ENCODE measurements at regions not wholly inside any gene's neighbourhood (a gene's known extent, or its start where the extent isn't known, plus 50 kb on each side); places are given as distances from the start of the nearest gene placed in this dataset.

GRCh38 chr5:54739371-54739770 is 221.8 kb downstream of the SNX18 start:
- DNase-seq: no peak

GRCh38 chr5:54738973-54739367 is 221.4 kb downstream of the SNX18 start:
- no peak for DNase-seq

- no peak for DNase-seq
Observed at GRCh38 chr5:54738118-54738972, 220.8 kb downstream of the SNX18 start.

GRCh38 chr5:54736003-54736797 is 218.6 kb downstream of the SNX18 start:
- no peak for DNase-seq

DNA sequence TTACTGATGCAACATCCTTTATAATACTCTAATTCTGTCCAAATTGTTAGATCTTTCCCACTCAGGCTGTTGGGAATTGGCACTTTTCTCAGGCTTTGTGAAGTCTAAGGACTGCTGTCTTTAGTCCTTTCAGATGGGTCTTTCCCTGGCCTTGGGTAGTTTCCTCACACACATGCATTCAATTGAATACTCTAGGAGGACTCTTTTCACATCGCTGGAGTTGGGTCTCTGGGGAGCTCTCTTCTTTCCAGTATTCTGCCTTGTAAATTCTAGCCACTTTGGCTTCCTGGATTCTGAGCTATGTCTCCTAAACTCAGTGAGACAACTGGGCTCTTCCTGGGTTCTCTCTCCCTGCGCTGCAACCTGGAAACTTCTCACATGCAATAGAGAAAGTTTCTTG is 215.5 kb downstream of the SNX18 start:
- no peak for DNase-seq

DNA sequence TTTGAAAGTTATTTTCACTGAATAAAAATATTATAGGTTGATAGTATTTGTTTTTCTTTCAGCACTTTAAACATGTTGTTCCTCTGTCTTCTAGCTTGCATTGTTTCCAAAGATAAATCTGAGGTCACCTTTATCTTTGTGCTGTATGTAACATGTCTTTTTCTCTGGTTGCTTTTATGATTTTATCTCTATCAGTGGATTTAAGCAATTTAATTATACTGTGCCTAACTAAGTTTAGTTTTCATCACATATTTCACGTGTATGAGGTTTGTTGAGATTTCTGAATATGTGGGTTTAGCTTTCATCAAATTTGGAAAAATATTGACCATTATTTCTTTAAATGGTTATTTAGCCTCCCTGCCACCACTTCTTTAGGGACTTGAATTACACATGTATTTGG is 214.5 kb downstream of the SNX18 start:
- DNase-seq: no peak

GRCh38 chr5:54728588-54728915 is 211.0 kb downstream of the SNX18 start:
- no peak for DNase-seq

- DNase-seq: no peak
Observed at GRCh38 chr5:54727874-54728587, 210.5 kb downstream of the SNX18 start.

DNA sequence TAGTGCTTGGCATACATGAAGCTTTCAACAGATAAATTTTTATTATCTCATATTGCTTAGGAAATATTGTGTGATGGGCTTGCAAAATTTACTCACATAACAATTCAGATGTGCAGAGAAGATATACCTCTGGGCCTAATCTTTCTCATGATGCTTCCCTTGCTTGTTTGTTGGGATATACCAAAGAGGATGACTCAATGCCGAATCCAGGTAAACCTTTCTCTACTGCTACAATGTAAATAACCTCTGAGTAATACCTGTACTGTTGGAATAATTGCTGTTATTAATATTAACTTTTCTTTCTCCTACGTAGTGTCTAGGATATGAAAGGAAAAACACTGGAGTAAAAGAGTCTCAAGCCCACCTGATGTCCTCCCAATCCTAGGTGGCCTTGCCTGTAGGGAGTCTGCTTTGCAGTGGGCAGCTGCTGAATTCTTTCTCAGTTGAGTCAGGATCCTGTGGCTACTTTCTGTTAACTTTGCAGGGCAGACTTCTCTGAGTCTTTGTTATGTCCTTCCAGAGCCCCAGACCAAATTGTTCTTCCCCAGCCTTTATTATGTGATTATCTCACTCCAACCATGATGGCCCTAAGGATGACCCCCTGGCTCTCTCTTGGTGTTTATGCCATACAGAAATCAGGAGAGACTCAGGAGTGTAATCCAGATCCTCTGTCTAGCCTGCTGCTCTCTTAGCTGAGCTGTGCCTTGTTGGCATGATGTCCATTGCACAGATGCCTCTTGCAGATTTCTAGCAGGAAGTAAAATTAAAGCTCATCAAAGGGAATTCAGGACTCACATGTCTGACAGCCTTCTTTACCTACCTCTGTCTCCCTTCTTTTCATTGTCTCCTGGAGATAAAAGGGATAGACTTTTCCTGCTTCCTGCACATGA is 208.1 kb downstream of the SNX18 start:
- no peak for DNase-seq

GRCh38 chr5:54722846-54723433 is 205.4 kb downstream of the SNX18 start:
- no peak for DNase-seq

- DNase-seq: no peak
Observed at GRCh38 chr5:54721951-54722654, 204.5 kb downstream of the SNX18 start.

DNA sequence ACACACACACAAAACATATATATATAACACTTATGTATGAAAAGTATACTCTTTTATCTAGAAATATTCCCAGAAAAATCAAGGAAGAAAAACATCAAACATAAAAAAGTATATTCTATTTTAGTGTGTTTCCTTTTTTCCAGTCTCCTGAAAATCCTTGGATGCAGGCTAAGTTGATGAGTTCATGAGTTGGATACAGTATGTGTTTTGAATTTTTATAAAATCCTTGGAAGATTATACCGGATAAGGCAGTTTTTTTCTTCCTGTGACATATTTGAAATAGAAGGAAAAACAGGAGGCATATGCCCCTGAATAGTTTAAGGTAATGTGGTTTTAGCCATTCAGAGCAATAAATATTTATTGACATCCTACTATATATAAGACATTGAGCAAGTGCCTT is 203.6 kb downstream of the SNX18 start:
- no peak for DNase-seq

GRCh38 chr5:54720341-54720740 is 202.8 kb downstream of the SNX18 start:
- DNase-seq: no peak

GRCh38 chr5:54719384-54720283 is 202.1 kb downstream of the SNX18 start:
- no peak for DNase-seq

DNA sequence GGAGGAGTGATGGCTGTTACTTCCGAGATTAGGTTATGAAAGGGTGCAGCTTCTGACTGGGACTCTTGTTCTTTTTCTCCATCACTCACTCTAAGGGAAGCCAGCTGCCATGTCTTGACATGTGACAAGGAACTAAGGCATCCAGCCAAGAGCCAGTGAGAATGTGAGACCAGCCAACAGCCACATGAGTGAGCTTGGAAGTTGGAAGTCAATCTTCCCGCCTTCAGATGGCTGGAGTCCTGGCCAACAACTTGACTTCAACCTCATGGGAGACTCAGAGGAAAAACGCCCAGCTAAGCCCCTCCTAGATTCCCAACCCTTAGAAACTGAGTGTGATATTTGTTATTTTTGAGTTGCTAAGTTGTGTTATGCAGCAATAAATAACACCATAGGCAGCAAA is 201.1 kb downstream of the SNX18 start:
- no peak for DNase-seq

DNA sequence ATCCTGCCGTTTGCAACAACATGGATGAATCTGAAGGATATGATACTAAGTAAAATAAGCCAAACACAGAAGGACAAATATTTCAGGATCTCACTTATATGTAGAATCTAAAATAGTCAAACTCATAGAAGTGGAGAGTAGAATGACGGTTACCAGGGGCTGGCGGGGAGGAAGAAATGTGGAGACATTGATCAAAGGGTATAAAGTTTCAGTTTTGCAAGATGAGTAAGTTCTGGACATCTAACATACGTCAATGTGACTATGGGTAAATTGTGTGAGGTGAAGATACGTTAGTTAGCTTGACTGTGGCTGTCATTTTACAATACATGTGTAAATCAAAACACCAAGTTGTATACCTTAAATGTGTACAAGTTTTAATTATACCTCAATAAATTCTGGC is 200.3 kb downstream of the SNX18 start:
- peak; percentile 10 for DNase-seq

DNA sequence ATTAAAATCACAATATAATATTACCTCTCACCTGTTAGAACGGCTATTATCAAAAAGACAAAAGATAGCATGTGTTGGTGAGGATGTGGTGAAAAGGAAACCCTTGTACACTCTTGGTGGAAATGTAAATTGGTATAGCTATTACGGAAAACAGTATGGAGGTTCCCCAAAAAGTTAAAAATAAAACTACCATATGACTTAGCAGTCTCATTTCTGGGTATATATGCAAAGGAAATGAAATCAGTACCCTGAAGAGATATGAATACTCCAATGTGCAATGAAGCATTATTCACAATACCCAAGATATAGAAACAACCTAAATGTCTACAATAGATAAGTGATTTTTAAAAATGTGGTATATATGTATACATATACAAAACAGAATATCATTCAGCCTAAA is 199.9 kb downstream of the SNX18 start:
- no peak for DNase-seq

GRCh38 chr5:54713923-54714581 is 196.5 kb downstream of the SNX18 start:
- DNase-seq: no peak

- DNase-seq: no peak
Observed at GRCh38 chr5:54709096-54709495, 191.5 kb downstream of the SNX18 start.

DNA sequence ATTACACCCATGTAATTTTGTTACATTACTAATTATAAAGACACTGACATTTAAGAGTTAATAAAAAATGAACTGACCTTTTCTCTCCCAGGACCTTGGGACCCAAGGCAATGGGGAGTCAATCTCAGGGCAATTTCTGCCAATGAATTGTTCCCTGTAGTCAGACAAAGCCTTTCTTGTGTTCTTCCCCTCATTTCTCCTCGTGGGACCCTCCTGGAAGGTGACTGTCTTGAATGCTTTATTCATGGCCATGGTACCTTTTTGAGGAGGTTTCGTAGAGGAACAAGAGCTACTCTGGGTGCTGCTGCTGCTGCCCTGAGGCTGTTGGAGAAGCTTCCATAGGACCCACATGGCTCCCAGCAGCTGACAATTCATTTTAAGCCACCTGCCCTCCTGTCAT is 190.3 kb downstream of the SNX18 start:
- DNase-seq: no peak

Measured in stimulated activated naive CD4-positive, alpha-beta T cell treated with Interleukin-2 at 50 U/mL for 16 hours (primary cell).